HL-60 (cell line): ENCODE measurements at regions not wholly inside any gene's neighbourhood (a gene's known extent, or its start where the extent isn't known, plus 50 kb on each side); places are given as distances from the start of the nearest gene placed in this dataset.
A peak's percentile ranks its signal among the peaks of the same experiment; 100 is the strongest.

Experiments
- DNase-seq, 2 experiments: peaks; one replicate each; pipeline ENCODE4 v3.0.0-alpha.2; 2010 to 2020; ENCODE audit warnings: low read depth in 1 of 2, low spot score in 1 of 2
- H3K27ac ChIP-seq: fragments of 250-450 bp; sonication (Bioruptor Pico); replicated peaks from 2 replicates; pipeline ENCODE4 v1.5.1; 2020; ENCODE audit warnings: mild to moderate bottlenecking, moderate library complexity
- H3K27me3 ChIP-seq: fragments of 250-450 bp; sonication (Bioruptor Pico); 2 replicates; pipeline ENCODE4 v1.5.1; 2021; ENCODE audit warnings: mild to moderate bottlenecking, moderate library complexity; ENCODE audit not compliant: insufficient read depth, poor library complexity, severe bottlenecking
- H3K4me3 ChIP-seq: replicated peaks from 2 replicates; pipeline ENCODE4 v1.5.1; 2011; ENCODE audit warnings: mild to moderate bottlenecking, control low read depth, low read length; ENCODE audit not compliant: insufficient read depth
- GABPA ChIP-seq: IDR thresholded peaks from 2 replicates; pipeline ENCODE4 v1.6.1; 2012; ENCODE audit warnings: low read depth
- POLR2AphosphoS5 ChIP-seq: IDR thresholded peaks from 2 replicates; pipeline ENCODE4 v1.6.1; 2012; ENCODE audit warnings: low read depth
- SPI1 ChIP-seq: IDR thresholded peaks from 2 replicates; pipeline ENCODE4 v1.6.1; 2012; ENCODE audit warnings: low read depth, mild to moderate bottlenecking, borderline replicate concordance
- TF ChIP-seq, protein P1 (sequence below): IDR thresholded peaks from 2 replicates; pipeline ENCODE4 v1.6.1; 2012; ENCODE audit warnings: low read depth; ENCODE audit not compliant: insufficient replicate concordance
- TF ChIP-seq, protein P2 (sequence below): IDR thresholded peaks from one replicate; pipeline ENCODE4 v1.5.1; 2011; ENCODE audit warnings: low read length, control low read depth, inconsistent platforms; ENCODE audit not compliant: insufficient read depth

DNA sequence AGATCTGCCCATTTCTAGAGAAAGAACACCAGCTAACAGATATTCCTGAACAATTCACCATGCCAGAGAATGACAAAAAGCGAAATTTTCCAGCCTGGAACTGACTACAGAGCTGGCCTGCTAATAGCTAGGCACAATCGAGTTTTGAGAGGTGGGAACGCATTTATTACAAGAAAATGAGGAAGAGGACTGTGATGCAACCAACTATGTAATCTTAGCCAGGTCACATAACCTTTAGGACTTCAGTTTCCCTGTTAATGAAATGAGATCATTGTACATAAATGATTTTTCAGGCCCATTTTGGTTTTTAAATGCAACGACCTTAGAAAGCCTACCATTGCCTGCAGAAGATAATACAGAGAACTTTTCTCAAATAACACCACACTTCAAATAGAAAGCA lies 72.1 kb upstream of the SETMAR start:
- TF ChIP-seq, protein P1, sequence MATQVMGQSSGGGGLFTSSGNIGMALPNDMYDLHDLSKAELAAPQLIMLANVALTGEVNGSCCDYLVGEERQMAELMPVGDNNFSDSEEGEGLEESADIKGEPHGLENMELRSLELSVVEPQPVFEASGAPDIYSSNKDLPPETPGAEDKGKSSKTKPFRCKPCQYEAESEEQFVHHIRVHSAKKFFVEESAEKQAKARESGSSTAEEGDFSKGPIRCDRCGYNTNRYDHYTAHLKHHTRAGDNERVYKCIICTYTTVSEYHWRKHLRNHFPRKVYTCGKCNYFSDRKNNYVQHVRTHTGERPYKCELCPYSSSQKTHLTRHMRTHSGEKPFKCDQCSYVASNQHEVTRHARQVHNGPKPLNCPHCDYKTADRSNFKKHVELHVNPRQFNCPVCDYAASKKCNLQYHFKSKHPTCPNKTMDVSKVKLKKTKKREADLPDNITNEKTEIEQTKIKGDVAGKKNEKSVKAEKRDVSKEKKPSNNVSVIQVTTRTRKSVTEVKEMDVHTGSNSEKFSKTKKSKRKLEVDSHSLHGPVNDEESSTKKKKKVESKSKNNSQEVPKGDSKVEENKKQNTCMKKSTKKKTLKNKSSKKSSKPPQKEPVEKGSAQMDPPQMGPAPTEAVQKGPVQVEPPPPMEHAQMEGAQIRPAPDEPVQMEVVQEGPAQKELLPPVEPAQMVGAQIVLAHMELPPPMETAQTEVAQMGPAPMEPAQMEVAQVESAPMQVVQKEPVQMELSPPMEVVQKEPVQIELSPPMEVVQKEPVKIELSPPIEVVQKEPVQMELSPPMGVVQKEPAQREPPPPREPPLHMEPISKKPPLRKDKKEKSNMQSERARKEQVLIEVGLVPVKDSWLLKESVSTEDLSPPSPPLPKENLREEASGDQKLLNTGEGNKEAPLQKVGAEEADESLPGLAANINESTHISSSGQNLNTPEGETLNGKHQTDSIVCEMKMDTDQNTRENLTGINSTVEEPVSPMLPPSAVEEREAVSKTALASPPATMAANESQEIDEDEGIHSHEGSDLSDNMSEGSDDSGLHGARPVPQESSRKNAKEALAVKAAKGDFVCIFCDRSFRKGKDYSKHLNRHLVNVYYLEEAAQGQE: no peak
- peak; percentile 72 for TF ChIP-seq SPI1
- peak in 1 of 2 experiments; percentile 18 for DNase-seq

DNA sequence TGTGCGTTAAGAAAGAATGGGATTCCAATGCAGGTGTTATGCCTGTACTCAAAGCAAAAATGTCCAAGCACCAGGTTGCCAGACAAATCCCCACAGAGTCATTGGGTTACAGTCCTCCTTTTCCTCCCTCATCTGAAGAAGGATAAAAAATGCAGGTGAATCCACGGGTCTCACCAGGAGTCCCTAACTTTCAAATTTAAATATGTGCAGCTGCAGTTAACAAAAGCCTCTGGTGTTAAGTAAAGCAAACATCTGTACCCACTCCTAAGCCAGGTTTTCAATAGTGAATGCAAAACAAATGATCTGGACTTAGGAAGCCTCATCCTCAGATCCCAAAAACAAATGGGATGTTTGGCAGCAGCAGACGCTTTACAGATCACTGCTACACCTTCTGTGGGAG lies 70.4 kb upstream of the SETMAR start:
- H3K27me3 ChIP-seq: no peaks in the 10 kb centered on the region
- TF ChIP-seq, protein P1: no peak
- TF ChIP-seq, protein P2, sequence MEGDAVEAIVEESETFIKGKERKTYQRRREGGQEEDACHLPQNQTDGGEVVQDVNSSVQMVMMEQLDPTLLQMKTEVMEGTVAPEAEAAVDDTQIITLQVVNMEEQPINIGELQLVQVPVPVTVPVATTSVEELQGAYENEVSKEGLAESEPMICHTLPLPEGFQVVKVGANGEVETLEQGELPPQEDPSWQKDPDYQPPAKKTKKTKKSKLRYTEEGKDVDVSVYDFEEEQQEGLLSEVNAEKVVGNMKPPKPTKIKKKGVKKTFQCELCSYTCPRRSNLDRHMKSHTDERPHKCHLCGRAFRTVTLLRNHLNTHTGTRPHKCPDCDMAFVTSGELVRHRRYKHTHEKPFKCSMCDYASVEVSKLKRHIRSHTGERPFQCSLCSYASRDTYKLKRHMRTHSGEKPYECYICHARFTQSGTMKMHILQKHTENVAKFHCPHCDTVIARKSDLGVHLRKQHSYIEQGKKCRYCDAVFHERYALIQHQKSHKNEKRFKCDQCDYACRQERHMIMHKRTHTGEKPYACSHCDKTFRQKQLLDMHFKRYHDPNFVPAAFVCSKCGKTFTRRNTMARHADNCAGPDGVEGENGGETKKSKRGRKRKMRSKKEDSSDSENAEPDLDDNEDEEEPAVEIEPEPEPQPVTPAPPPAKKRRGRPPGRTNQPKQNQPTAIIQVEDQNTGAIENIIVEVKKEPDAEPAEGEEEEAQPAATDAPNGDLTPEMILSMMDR: no peak
- TF ChIP-seq POLR2AphosphoS5 (no peak), SPI1 (no peak), GABPA (no peak)
- no peak overlapping the region for H3K4me3 ChIP-seq
- no peak overlapping the region for H3K27ac ChIP-seq
- DNase-seq: no peak

More for the DNA sequence above, 72.1 kb upstream of the SETMAR start:
- H3K27ac ChIP-seq: no peak overlapping the region
- H3K27me3 ChIP-seq: no peaks in the 10 kb centered on the region
- H3K4me3 ChIP-seq: no peak overlapping the region

DNA sequence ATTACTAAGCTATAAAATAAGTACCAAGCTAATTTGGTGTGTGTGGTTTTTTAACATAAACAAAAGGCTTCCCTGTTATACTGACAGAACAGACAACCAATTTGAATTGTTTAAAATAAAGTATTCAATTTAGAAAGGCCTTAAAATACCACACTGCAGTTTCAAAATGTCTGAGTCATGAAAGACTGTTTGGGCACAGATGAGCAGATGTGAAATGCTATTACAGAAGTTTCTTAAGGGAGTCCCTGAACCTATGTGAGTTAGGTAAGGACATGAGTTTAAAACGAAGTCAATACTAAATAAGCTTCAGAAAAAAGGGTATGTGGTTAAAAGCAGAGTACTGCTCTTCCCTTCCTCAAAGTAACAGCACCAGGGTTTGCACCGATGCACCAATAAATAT lies 69.7 kb upstream of the SETMAR start:
- TF ChIP-seq SPI1: no peak
- TF ChIP-seq, protein P2: no peak
- TF ChIP-seq, protein P1: no peak
- no peak for TF ChIP-seq GABPA
- TF ChIP-seq POLR2AphosphoS5: no peak
- no peak for DNase-seq

DNA sequence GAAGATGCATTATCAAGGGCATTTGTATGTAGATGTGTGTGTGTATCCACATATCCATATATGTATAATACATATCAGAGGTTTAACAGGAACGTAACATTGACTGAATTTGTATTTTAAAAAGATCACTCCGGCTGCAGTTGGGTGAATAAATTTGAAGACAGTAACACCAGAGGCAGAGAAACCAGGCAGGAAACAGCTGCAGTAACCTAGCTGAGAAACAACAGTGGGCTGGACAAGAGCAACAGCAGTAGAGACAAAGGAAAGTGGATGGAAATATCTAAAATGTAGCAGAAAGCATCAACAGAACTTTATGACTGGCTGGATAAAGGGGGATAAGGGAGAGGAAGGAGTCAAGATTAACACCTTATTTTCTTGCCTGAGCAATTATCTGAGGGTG lies 68.3 kb upstream of the SETMAR start:
- TF ChIP-seq POLR2AphosphoS5 (no peak), GABPA (no peak), SPI1 (no peak)
- TF ChIP-seq, protein P2: no peak
- TF ChIP-seq, protein P1: no peak
- Histone ChIP-seq H3K27ac (no peak overlapping the region), H3K27me3 (no peaks in the 10 kb centered on the region), H3K4me3 (no peak overlapping the region)
- DNase-seq: no peak

More for the DNA sequence above, 69.7 kb upstream of the SETMAR start:
- H3K4me3 ChIP-seq: no peak overlapping the region
- no peaks in the 10 kb centered on the region for H3K27me3 ChIP-seq
- H3K27ac ChIP-seq: no peak overlapping the region
